Erythroblast (primary cell): ENCODE measurements at regions not wholly inside any gene's neighbourhood (a gene's known extent, or its start where the extent isn't known, plus 50 kb on each side); places are given as distances from the start of the nearest gene placed in this dataset.
"Not testable (repeated sequence)": the region's sequence is repeated elsewhere in the genome, so short reads cannot be mapped to it uniquely, and the experiment has no call there.

Source experiments
- GATA1 ChIP-seq: IDR thresholded peaks from 2 replicates; pipeline ENCODE4 v1.6.1; 2011; ENCODE audit warnings: low read depth, mild to moderate bottlenecking, control low read depth, low read length, moderate library complexity
- POLR2A ChIP-seq: IDR thresholded peaks from 2 replicates; pipeline ENCODE4 v1.6.1; 2011; ENCODE audit warnings: mild to moderate bottlenecking, low read length

DNA sequence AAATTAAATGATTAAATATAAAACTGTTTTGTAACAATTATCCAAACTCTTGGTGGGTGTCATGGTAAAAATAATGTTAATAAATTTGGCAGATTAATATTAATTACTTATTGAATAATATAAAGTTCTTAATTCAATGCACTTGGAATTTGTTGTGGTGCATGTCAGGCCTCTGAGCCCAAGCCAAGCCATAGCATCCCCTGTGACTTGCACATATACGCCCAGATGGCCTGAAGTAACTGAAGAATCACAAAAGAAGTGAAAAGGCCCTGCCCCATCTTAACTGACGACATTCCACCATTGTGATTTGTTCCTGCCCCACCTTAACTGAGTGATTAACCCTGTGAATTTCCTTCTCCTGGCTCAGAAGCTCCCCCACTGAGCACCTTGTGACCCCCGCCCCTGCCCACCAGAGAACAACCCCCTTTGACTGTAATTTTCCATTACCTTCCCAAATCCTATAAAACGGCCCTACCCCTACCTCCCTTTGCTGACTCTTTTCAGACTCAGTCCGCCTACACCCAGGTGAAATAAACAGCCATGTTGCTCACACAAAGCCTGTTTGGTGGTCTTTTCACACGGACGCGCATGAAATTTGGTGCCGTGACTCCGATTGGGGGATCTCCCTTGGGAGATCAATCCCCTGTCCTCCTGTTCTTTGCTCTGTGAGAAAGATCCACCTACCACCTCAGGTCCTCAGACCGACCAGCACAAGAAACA, 562.9 kb downstream of the HTR7 start:
- TF ChIP-seq POLR2A, GATA1: not testable (repeated sequence)
